HG02678 (cell line): ENCODE measurements at regions not wholly inside any gene's neighbourhood (a gene's known extent, or its start where the extent isn't known, plus 50 kb on each side); places are given as distances from the start of the nearest gene placed in this dataset.

ENCODE experiments used
- ATAC-seq: cut with Tn5 transposase; IDR thresholded peaks from one replicate; pipeline ENCODE4 v1.9.1; 2021; ENCODE audit warnings: mild to moderate bottlenecking, moderate library complexity; ENCODE audit not compliant: unreplicated experiment

- no peak for ATAC-seq
Observed at GRCh38 chr3:71893702-71894479, 108.9 kb upstream of the PROK2 start.

DNA sequence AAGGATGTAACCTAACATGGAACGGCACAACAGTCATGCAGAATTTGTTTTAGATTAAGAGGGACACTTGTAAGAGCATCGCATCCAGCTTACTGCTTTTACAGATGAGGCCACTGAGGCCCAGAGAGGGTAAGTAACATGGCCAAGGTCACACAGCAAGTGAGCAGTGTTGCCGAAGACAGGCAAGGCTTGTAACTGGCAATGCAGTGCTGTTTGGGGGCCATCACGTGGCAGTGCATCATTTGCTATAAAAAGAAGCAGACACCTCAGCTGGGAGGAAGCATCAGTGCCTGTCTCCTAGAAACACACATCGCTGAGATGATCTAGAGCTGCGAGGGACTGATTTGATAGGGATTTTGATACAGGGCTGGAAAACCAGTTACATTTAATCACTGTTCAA lies 108.2 kb upstream of the PROK2 start:
- ATAC-seq, result no peak

DNA sequence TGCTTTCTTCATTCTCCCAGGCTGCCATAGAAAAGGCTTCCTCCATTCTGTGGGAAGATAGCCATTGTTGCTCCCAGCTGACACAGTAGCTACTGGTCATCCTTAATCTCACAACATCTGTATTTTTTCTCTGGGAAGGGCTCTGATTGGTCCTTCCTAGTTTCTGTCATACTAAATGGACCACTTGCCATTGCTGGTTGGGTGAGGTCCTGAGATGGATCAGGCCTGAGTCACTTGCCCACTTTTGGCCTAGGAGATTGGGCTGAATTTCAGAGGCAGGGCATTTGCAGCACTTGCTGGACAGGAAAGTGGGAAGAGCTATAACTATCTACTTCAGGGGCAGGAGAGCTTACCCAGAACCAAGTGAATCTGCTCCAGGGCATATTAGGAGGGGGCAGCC lies 106.5 kb upstream of the PROK2 start:
- ATAC-seq, result no peak

GRCh38 chr3:71890356-71890931 lies 105.5 kb upstream of the PROK2 start:
- no peak for ATAC-seq

- no peak for ATAC-seq
Observed at GRCh38 chr3:71887256-71887655, 102.3 kb upstream of the PROK2 start.

DNA sequence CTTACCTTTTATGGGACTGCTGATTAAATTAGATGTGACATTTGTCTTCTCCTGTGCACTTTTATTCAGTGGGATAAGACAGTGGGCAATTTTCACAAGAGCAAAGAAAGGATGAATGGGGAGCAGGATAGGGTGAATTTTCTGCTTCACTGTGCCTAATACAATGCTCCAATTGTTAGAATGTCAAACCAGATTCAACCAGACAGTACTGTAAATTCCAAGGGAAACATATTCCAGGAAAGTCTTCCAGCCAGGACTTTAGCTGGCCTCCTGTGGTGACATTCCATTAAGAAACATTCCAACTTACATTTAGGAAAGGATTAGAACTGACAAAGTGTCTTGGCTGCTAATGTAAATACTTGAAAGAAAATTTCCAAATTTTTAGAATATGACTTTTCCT lies 100.1 kb upstream of the PROK2 start:
- ATAC-seq, result no peak

DNA sequence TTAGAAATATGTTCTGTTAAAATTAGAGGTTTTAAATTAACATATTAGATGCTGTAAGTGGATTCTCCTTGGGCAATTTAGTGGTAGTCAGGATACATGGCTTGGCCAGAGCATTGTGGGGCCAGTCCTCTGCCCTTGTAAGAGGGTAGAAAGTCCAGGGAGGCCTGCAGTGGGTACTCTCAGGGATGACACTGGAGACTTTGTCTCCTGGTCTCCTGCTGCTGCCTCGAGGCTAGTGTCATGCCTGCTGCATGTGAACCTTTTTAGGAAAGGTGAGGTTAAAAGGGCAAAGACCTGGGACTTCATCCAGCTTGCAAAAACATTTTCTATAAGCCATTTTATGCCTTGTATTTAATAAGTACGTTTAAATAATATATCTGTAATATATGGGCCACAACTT lies 96.8 kb upstream of the PROK2 start:
- no peak for ATAC-seq

DNA sequence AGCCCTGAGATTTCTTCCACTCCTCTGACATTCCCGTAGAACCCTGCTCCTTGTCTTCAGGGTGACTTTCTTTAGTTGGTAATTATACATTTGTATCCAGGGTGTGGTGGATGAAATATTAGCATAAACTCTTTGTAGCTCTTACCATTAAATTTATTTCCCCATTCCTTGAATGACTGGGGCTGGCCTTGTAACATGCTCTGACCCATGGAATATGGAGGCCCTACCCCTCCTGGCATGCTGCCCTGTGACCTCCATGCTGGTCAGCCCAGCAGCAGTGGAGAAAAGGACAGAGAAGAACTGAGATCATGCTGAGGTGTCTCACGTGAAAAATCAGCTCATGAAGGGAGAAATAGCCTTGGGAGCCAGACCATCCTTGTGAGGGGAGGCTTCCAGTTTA lies 96.1 kb upstream of the PROK2 start:
- ATAC-seq, result no peak

GRCh38 chr3:71879089-71879488 lies 94.1 kb upstream of the PROK2 start:
- no peak for ATAC-seq

DNA sequence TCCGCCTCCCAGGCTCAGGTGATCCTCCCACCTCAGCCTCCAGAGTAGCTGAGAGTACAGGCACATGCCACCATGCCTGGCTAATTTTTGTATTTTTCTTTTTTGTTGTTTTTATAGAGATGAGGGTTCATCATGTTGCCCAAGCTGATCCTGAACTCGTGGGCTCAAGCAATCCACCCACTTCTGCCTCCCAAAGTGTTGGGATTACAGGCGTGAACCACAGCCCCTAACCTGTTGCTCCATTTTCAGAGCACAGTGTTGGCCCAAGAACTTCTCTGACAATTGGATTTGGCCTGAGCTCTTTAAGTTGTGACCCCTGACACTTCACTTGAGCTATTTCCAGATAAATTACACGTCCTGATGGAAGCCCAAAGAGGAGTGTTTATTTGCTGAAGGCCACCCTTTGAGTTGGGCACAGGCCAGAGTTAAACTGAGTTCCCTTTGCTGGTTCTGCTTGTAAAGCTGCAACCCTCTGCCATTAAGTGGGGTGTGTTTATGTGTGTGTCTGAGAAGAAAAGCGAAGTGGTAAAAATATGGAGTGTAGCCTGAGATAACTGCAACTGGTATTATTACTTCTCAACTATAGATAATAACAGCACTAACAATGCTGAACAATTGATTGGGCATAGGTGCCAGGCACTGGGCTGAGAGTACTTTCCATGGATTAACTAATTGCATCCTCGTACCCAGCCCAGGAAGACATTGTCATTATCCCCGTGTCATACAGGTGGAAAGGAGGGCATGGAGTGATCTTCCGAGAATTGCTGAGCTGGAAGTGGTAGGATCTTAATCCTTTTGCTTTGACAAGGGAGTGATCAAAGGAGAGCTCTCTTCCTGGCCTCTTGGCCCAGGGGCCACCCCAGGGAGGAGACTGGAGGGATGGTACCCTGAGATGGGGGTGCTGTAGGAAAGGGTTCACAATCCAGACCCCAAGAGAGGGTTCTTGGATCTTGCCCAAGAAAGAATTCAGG lies 91.5 kb upstream of the PROK2 start:
- ATAC-seq, result no peak

DNA sequence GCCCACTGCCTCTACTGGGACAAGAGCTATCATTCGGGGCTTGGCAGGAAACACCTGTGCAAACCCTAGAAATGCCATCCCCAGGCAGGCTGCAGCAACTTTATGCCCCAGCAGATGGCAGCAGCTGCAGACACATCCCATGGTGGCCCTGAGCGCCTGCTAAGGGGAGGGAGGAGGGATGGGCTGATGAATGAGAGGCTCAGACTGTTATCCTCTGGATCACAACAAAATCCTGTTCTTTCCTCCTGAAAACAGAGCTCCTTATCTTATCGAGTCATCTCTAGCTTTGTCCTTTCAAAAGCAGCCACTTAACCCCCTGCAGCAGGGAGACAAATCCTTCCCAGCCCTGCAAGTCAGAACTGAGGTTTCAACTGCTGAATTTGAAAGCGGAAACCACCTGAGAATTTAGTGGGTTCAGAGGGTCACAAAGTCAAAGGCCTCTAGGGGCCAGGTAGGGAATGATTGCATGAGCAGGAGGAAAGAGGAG lies 90.6 kb upstream of the PROK2 start:
- peak; percentile 92 for ATAC-seq

- ATAC-seq, result no peak
Observed at GRCh38 chr3:71874618-71875017, 89.7 kb upstream of the PROK2 start.

- no peak for ATAC-seq
Observed at GRCh38 chr3:71873093-71873611, 88.2 kb upstream of the PROK2 start.

- ATAC-seq, result no peak
Observed at GRCh38 chr3:71872256-71872655, 87.3 kb upstream of the PROK2 start.

DNA sequence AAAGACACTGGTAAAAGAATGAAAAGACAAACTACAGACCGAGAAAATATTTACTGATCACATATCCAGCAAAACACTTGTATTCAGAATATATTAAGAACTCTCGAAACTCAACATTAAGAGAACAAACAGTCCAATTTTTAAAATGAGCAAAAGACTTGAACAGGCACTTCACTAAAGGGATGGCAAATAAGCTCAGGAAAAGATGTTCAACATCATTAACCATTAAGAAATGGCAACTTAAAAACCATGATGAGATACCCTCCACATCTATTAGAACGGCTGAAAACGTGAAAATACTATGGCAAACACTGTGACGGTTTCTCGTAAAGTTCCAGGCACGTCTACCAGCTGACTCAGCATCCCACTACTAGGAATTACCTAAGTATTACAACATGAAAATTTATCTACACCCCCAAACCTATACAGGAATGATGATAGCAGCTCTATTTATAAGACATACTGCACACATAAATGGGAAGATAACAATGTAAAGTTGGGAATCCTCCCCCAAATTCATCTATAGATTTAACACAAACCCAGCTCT lies 86.1 kb upstream of the PROK2 start:
- ATAC-seq, result no peak

DNA sequence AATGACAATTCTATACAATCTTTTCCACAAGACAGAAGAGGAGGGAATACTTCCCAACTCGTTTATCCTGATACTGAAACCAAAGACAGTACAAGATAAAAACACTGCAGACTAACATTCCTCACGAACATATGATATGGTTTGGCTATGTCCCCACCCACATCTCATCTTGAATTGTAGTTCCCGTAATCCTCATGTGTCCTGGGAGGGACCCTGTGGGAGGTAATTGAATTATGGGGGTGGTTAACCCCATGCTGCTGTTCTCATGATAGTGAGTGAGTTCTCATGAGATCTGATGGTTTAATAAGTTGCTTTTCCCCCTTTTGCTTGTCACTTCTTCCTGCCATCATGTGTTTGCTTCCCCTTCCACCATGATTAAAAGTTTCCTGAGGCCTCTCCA lies 83.9 kb upstream of the PROK2 start:
- no peak for ATAC-seq

DNA sequence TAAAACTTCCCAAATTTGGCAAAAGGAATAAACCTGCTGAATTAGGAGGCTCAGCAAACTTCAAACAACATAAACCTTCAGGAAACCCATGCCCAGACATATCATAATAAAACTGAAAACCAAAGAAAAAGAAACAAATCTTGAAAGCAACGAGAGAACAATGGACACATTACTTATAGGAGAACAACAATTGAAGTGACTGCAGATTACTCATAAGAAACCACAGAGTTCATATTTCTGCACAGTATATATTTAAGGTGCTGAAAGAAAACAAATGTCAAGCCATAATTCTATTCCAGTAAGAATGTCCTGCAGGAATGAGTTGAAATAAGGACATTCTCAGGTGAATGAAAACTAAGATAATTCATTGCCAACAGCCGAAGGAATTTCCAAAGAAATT lies 80.8 kb upstream of the PROK2 start:
- no peak for ATAC-seq

DNA sequence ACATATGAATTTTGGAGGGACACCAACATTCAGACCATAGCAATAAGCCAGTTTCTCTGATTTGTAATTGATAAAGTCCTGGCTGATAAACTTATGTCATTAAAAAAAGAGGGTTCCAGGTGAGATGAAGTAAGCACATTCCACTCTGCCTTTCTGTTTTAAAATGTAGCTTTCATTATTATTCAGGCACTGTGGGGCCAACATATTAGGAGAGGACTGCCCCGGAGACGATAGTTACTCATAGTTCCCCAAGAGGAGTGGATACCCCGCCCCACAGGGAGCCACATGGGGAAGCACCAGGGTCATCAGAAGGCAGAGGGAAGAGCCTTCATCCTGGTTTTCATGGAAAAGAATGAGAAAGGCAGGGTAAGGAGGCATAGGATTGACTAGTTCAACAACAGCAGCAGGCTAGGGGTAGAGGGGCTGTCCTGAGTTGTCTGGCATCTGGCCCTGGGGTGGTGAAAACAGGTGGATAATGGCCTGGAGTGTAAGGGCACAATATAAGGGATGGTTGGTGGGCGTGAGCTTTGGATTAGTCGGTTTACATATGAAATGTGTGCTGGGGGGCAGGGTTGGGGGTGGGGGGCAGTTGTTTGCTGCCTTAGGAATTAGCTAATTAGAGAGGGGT lies 78.7 kb upstream of the PROK2 start:
- ATAC-seq, result no peak

DNA sequence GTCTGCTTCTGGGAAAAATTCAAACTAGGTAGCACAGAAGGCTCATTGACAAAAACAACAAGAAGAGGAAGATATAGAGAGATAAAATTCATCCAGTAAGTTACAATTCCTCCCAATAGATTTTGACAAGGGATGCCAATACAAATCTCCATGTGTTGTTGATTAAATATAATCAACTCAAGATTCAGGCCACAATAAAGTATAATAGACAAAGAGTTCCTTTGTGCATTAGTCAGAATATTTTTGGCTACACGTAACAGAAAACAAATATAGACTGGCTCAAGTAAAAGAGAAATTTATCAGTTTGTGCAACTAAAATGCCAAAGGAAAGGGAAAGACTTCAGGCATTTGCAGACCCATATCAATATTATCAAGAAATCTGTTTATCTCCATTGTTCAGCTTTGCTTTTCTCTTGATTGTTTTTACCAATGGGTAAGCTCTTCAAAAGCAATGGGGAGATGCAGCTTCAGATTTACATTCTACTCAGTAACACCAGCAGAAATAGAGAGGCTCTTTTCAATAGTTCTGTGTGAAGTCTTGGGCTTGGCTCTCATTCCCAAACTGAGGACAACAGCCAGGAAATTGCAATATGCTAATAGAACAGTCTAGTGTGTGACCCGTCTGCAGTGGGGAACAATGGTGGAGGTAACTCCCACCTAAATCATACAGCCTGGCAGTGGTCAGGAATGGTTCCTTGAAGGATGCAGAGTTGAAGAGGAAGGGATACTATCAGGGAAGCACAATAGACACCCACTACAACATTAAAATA lies 77.6 kb upstream of the PROK2 start:
- ATAC-seq, result no peak

DNA sequence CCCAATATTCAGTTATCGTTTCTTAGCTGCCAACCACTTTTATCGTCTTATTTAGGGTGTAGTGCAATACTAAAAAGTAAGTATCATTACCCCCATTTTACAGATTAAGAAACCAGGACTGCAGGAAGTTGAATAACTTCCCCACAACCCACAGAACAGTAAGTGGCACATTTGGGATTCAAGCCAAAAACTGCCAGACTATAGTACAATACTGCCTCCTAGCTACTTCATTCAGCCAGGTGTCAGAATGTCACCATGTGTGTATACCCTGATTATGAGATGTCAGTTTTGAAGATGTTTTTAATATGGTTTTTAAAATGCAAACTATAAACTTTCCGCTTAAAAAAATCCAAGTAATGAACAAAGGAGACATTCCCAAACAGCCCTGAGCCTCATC lies 74.2 kb upstream of the PROK2 start:
- no peak for ATAC-seq
